Mesenchymal stem cell (in vitro differentiated cells and primary cell): ENCODE measurements at regions not wholly inside any gene's neighbourhood (a gene's known extent, or its start where the extent isn't known, plus 50 kb on each side); places are given as distances from the start of the nearest gene placed in this dataset.
"Not testable (repeated sequence)": the region's sequence is repeated elsewhere in the genome, so short reads cannot be mapped to it uniquely, and the experiment has no call there.

Source experiments
- DNase-seq: peaks from one replicate; pipeline ENCODE4 v3.0.0-alpha.2; 2013
- H2AFZ ChIP-seq: one replicate; pipeline ENCODE4 v1.6.1; 2013; ENCODE audit warnings: low read depth, mild to moderate bottlenecking, control low read depth, inconsistent platforms, low read length, moderate library complexity
- H2AK5ac ChIP-seq: 2 replicates; pipeline ENCODE4 v1.6.1; 2013; ENCODE audit warnings: low read length, moderate library complexity, mild to moderate bottlenecking, inconsistent platforms; ENCODE audit not compliant: severe bottlenecking
- H2BK120ac ChIP-seq: one replicate; pipeline ENCODE4 v1.6.1; 2013; ENCODE audit warnings: low read depth, mild to moderate bottlenecking, inconsistent platforms, low read length, moderate library complexity
- H2BK12ac ChIP-seq, 2 experiments: one replicate each; pipeline ENCODE4 v1.6.1; 2013; ENCODE audit warnings: inconsistent platforms in 2 of 2, low read length in 2 of 2, mild to moderate bottlenecking in 2 of 2, moderate library complexity in 2 of 2, control low read depth in 1 of 2
- H2BK15ac ChIP-seq: one replicate; pipeline ENCODE4 v1.6.1; 2013; ENCODE audit warnings: mild to moderate bottlenecking, low read depth, inconsistent platforms; ENCODE audit not compliant: poor library complexity, severe bottlenecking
- H2BK5ac ChIP-seq: 2 replicates; pipeline ENCODE4 v1.6.1; 2013; ENCODE audit warnings: low read depth, mild to moderate bottlenecking, low read length, control low read depth, inconsistent platforms; ENCODE audit not compliant: poor library complexity, severe bottlenecking
- H3K14ac ChIP-seq, 2 experiments: one replicate each; pipeline ENCODE4 v1.6.1; 2013; ENCODE audit warnings: inconsistent platforms in 2 of 2, low read length in 2 of 2, control low read depth in 1 of 2, mild to moderate bottlenecking in 1 of 2, moderate library complexity in 1 of 2
- H3K18ac ChIP-seq, 2 experiments: one replicate each; pipeline ENCODE4 v1.6.1; 2013; ENCODE audit warnings: inconsistent platforms in 2 of 2, low read length in 2 of 2, control low read depth in 1 of 2, low read depth in 1 of 2, mild to moderate bottlenecking in 1 of 2
- H3K23ac ChIP-seq, 2 experiments: one replicate each; pipeline ENCODE4 v1.6.1; 2013; ENCODE audit warnings: inconsistent platforms in 2 of 2, low read length in 2 of 2, mild to moderate bottlenecking in 2 of 2, moderate library complexity in 2 of 2, control low read depth in 1 of 2
- H3K27ac ChIP-seq: 2 replicates; pipeline ENCODE4 v1.5.1; 2013; ENCODE audit warnings: mild to moderate bottlenecking, moderate library complexity, low read length, control low read depth, inconsistent platforms; ENCODE audit not compliant: poor library complexity, severe bottlenecking
- H3K27me3 ChIP-seq, 2 experiments: 2 replicates each; pipeline versions ENCODE4 v1.6.1 to v1.7.0; 2013; ENCODE audit warnings: low read length in 2 of 2, mild to moderate bottlenecking in 2 of 2, moderate library complexity in 2 of 2, control low read depth in 1 of 2, inconsistent platforms in 1 of 2; ENCODE audit not compliant: control insufficient read depth in 1 of 2, insufficient read depth in 1 of 2
- H3K36me3 ChIP-seq, 2 experiments: 2 replicates each; pipeline versions ENCODE4 v1.6.1 to v1.7.0; 2013; ENCODE audit warnings: low read length in 2 of 2, control low read depth in 1 of 2, inconsistent platforms in 1 of 2, low read depth in 1 of 2, mild to moderate bottlenecking in 1 of 2; ENCODE audit not compliant: insufficient read depth in 2 of 2, control insufficient read depth in 1 of 2
- H3K4ac ChIP-seq, 2 experiments: one replicate each; pipeline ENCODE4 v1.6.1; 2013; ENCODE audit warnings: inconsistent platforms in 2 of 2, low read length in 2 of 2, mild to moderate bottlenecking in 2 of 2, moderate library complexity in 2 of 2, control low read depth in 1 of 2, low read depth in 1 of 2
- H3K4me1 ChIP-seq: 2 replicates; pipeline ENCODE4 v1.6.1; 2013; ENCODE audit warnings: low read depth, low read length, control low read depth; ENCODE audit not compliant: control insufficient read depth, insufficient read depth
- H3K4me2 ChIP-seq: 2 replicates; pipeline ENCODE4 v1.6.1; 2013; ENCODE audit warnings: low read length, mild to moderate bottlenecking, inconsistent platforms; ENCODE audit not compliant: poor library complexity, severe bottlenecking
- H3K4me3 ChIP-seq, 2 experiments: 2 replicates each; pipeline versions ENCODE4 v1.5.1 to v1.7.0; 2013; ENCODE audit warnings: low read length in 2 of 2, mild to moderate bottlenecking in 2 of 2, control low read depth in 1 of 2, low read depth in 1 of 2; ENCODE audit not compliant: insufficient read depth in 1 of 2
- H3K79me1 ChIP-seq: replicated peaks from 2 replicates; pipeline ENCODE4 v1.6.1; 2013; ENCODE audit warnings: mild to moderate bottlenecking, control low read depth, low read length, inconsistent platforms; ENCODE audit not compliant: poor library complexity, severe bottlenecking
- H3K9ac ChIP-seq: 2 replicates; pipeline ENCODE4 v1.7.0; 2013; ENCODE audit warnings: mild to moderate bottlenecking, low read length, moderate library complexity
- H3K9me3 ChIP-seq: 2 replicates; pipeline ENCODE4 v1.7.0; 2013; ENCODE audit warnings: mild to moderate bottlenecking, low read length; ENCODE audit not compliant: control insufficient read depth
- H4K8ac ChIP-seq: one replicate; pipeline ENCODE4 v1.6.1; 2013; ENCODE audit warnings: inconsistent platforms, mild to moderate bottlenecking, low read length, moderate library complexity
- H4K91ac ChIP-seq: one replicate; pipeline ENCODE4 v1.6.1; 2013; ENCODE audit warnings: mild to moderate bottlenecking, low read length, inconsistent platforms
- WGBS: methylation state at CpG from one replicate; pipeline ENCODE4 v1.1.7; 2013; ENCODE audit warnings: mixed read lengths; 5-methylcytosine and 5-hydroxymethylcytosine counted together

GRCh38 chr5:33209252-33209651, 231.5 kb upstream of the TARS1 start:
- no peak overlapping the region for H2BK120ac ChIP-seq
- no peak overlapping the region for H3K9ac ChIP-seq
- no peak overlapping the region for H2AFZ ChIP-seq
- no peaks in the 10 kb centered on the region for H3K27me3 ChIP-seq
- WGBS = 82% methylated on average over 9 of the region's 9 CpGs
- H3K4ac ChIP-seq = no peak overlapping the region
- no peaks in the 10 kb centered on the region for H3K9me3 ChIP-seq
- H2AK5ac ChIP-seq = no peak overlapping the region
- no peak overlapping the region for H4K8ac ChIP-seq
- H2BK15ac ChIP-seq = no peak overlapping the region
- H3K36me3 ChIP-seq = no peaks in the 10 kb centered on the region
- no peaks in the 10 kb centered on the region for H3K4me1 ChIP-seq
- H3K79me1 ChIP-seq = no peaks in the 10 kb centered on the region
- no peak overlapping the region for H2BK12ac ChIP-seq
- DNase-seq = no peak
- H3K23ac ChIP-seq = no peak overlapping the region
- no peak overlapping the region for H4K91ac ChIP-seq
- H3K27ac ChIP-seq = no peak overlapping the region
- no peak overlapping the region for H3K14ac ChIP-seq
- H3K4me3 ChIP-seq = no peak overlapping the region
- H2BK5ac ChIP-seq = no peak overlapping the region
- H3K4me2 ChIP-seq = no peak overlapping the region
- H3K18ac ChIP-seq = no peak overlapping the region

- H3K4me2 ChIP-seq, H2BK12ac ChIP-seq, H2AFZ ChIP-seq, H4K91ac ChIP-seq, H3K4ac ChIP-seq, H2AK5ac ChIP-seq, H3K36me3 ChIP-seq, H2BK5ac ChIP-seq, H3K4me1 ChIP-seq, H3K27me3 ChIP-seq, H3K14ac ChIP-seq, H3K23ac ChIP-seq, H3K18ac ChIP-seq, DNase-seq, H2BK120ac ChIP-seq, H3K79me1 ChIP-seq, H3K9ac ChIP-seq, H3K27ac ChIP-seq, H3K9me3 ChIP-seq, H3K4me3 ChIP-seq, H4K8ac ChIP-seq, H2BK15ac ChIP-seq: not testable (repeated sequence)
Observed at GRCh38 chr5:33210221-33210620, 230.5 kb upstream of the TARS1 start.

GRCh38 chr5:33210978-33211377, 229.8 kb upstream of the TARS1 start:
- H3K79me1 ChIP-seq = no peaks in the 10 kb centered on the region
- H2AK5ac ChIP-seq = no peak overlapping the region
- DNase-seq = no peak
- H3K23ac ChIP-seq = no peak overlapping the region
- no peak overlapping the region for H3K4ac ChIP-seq
- no peak overlapping the region for H2BK5ac ChIP-seq
- H2BK12ac ChIP-seq = no peak overlapping the region
- H4K91ac ChIP-seq = no peak overlapping the region
- H3K27me3 ChIP-seq = no peaks in the 10 kb centered on the region
- no peak overlapping the region for H4K8ac ChIP-seq
- WGBS = 79% methylated on average over 3 of the region's 5 CpGs
- H2BK120ac ChIP-seq = no peak overlapping the region
- no peak overlapping the region for H3K4me2 ChIP-seq
- no peaks in the 10 kb centered on the region for H3K36me3 ChIP-seq
- no peak overlapping the region for H3K27ac ChIP-seq
- no peak overlapping the region for H3K18ac ChIP-seq
- no peak overlapping the region for H2BK15ac ChIP-seq
- H3K9ac ChIP-seq = no peak overlapping the region
- no peaks in the 10 kb centered on the region for H3K4me1 ChIP-seq
- no peak overlapping the region for H3K14ac ChIP-seq
- no peak overlapping the region for H2AFZ ChIP-seq
- H3K9me3 ChIP-seq = no peaks in the 10 kb centered on the region
- H3K4me3 ChIP-seq = no peak overlapping the region

- no peak overlapping the region for H2BK15ac ChIP-seq
- no peak overlapping the region for H3K18ac ChIP-seq
- H2BK5ac ChIP-seq = no peak overlapping the region
- H2BK120ac ChIP-seq = no peak overlapping the region
- no peaks in the 10 kb centered on the region for H3K27me3 ChIP-seq
- DNase-seq = no peak
- H3K36me3 ChIP-seq = no peaks in the 10 kb centered on the region
- no peak overlapping the region for H2BK12ac ChIP-seq
- no peak overlapping the region for H3K14ac ChIP-seq
- no CpG with 5 or more reads among the region's 1 CpG for WGBS
- H2AFZ ChIP-seq = no peak overlapping the region
- H4K8ac ChIP-seq = no peak overlapping the region
- H3K4me1 ChIP-seq = no peaks in the 10 kb centered on the region
- no peak overlapping the region for H2AK5ac ChIP-seq
- no peaks in the 10 kb centered on the region for H3K9me3 ChIP-seq
- no peak overlapping the region for H3K9ac ChIP-seq
- no peak overlapping the region for H3K4ac ChIP-seq
- H3K4me2 ChIP-seq = no peak overlapping the region
- no peak overlapping the region for H3K23ac ChIP-seq
- H3K27ac ChIP-seq = no peak overlapping the region
- H3K79me1 ChIP-seq = no peaks in the 10 kb centered on the region
- no peak overlapping the region for H4K91ac ChIP-seq
- H3K4me3 ChIP-seq = no peak overlapping the region
Observed at GRCh38 chr5:33212439-33212838, 228.3 kb upstream of the TARS1 start.
